A673 (cell line): ENCODE measurements at regions not wholly inside any gene's neighbourhood (a gene's known extent, or its start where the extent isn't known, plus 50 kb on each side); places are given as distances from the start of the nearest gene placed in this dataset.

Experiments
- EZH2 ChIP-seq: fragments of 200-600 bp; sonication (generic); IDR thresholded peaks from 2 replicates; pipeline ENCODE4 v1.6.1; 2017; ENCODE audit warnings: borderline replicate concordance, low read depth, mild to moderate bottlenecking, mixed read lengths, antibody characterized with exemption, low read length; ENCODE audit not compliant: poor library complexity, severe bottlenecking
- TF ChIP-seq, protein P1 (sequence below): fragments of 300-800, 200-600 bp; sonication (generic); conservative IDR thresholded peaks from 2 replicates; pipeline ENCODE4 v1.5.1; 2017; ENCODE audit warnings: low read depth, mild to moderate bottlenecking, antibody characterized with exemption, low read length, moderate library complexity, mixed read lengths

DNA sequence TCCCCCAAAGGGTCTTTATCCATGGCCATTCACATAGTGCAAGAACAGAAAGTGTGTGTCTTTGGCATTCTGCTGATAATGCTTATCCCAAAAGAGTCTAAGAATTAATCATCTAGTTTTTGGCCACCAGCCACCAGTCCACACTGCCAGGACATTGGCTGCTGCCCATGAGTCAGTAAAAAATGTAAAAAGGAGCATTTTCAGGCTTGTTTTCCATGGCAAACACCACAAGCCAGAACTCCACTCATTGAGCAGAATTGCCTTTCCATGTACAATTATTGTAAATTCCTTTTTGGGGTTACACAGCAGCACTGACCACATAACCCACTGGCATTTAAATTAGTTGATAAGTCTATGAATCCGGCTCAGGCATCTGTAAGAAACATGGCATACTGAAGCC is 89.2 kb upstream of the PRDX4 start:
- TF ChIP-seq, protein P1, sequence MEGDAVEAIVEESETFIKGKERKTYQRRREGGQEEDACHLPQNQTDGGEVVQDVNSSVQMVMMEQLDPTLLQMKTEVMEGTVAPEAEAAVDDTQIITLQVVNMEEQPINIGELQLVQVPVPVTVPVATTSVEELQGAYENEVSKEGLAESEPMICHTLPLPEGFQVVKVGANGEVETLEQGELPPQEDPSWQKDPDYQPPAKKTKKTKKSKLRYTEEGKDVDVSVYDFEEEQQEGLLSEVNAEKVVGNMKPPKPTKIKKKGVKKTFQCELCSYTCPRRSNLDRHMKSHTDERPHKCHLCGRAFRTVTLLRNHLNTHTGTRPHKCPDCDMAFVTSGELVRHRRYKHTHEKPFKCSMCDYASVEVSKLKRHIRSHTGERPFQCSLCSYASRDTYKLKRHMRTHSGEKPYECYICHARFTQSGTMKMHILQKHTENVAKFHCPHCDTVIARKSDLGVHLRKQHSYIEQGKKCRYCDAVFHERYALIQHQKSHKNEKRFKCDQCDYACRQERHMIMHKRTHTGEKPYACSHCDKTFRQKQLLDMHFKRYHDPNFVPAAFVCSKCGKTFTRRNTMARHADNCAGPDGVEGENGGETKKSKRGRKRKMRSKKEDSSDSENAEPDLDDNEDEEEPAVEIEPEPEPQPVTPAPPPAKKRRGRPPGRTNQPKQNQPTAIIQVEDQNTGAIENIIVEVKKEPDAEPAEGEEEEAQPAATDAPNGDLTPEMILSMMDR, result no peak
- TF ChIP-seq EZH2, result no peak
